ENCODE measurements at regions not wholly inside any gene's neighbourhood (a gene's known extent, or its start where the extent isn't known, plus 50 kb on each side); places are given as distances from the start of the nearest gene placed in this dataset.

DNA sequence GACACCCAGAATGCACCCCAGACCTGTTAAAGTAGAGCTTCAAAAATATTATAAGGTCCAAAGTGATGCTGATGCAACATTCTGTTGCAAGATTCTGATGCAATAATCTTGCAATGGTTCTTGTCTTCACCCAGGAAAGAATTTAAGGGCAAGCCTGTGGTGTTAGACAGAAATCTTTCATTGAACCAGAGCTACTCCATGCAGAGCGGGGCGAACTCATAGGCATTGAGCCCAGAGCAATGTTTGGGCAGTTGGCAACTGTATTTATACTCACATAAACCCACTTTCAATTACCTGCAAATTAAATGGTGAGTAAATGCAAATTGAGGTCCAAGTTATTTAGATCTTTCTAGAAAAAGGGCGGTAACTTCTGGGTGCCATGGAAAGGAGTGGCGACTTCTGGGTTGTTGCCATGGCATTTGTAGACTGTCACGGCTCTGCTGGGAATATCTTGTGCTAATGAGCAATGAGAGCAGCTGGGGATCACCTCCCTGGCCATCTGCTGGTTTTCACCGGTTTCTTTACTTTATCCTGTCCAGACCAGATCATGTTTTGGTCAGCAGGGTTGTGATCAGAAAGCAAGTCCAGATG, 163.4 kb downstream of the ICE1 start:
- in situ Hi-C loops (cut with HindIII; ENCODE audit: low sequenced_read_pairs) = no loop called here
- DNase-seq (ENCODE audit: low read depth, low spot score) = no peak
- H3K4me3 ChIP-seq (ENCODE audit: low read depth, low read length) = no peak overlapping the region
- TF ChIP-seq, protein P1, sequence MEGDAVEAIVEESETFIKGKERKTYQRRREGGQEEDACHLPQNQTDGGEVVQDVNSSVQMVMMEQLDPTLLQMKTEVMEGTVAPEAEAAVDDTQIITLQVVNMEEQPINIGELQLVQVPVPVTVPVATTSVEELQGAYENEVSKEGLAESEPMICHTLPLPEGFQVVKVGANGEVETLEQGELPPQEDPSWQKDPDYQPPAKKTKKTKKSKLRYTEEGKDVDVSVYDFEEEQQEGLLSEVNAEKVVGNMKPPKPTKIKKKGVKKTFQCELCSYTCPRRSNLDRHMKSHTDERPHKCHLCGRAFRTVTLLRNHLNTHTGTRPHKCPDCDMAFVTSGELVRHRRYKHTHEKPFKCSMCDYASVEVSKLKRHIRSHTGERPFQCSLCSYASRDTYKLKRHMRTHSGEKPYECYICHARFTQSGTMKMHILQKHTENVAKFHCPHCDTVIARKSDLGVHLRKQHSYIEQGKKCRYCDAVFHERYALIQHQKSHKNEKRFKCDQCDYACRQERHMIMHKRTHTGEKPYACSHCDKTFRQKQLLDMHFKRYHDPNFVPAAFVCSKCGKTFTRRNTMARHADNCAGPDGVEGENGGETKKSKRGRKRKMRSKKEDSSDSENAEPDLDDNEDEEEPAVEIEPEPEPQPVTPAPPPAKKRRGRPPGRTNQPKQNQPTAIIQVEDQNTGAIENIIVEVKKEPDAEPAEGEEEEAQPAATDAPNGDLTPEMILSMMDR (IDR thresholded peaks at IDR 0.05; ENCODE audit: low read depth, low read length) = no peak

DNA sequence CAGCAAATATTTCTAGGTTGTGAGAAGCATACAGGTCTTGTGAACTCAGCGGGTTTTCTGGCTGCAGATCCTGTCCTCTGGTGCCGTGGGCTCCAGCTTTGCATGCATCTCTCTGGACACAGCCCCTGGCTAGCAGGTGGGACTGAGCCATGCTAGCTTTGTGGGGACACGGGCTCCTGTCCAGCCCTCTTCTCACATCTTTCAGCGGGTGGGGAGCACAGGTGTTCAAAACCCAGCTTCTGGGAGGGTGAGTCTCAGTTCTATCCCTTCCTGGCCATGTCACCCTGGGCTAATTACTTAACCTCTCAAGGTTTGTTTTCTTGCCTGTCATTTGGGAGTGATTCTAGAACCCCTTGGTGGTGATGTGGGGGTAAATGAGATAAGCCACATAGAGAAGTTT, 162.3 kb downstream of the ICE1 start:
- in situ Hi-C loops (cut with HindIII; ENCODE audit: low sequenced_read_pairs) = no loop called here

DNA sequence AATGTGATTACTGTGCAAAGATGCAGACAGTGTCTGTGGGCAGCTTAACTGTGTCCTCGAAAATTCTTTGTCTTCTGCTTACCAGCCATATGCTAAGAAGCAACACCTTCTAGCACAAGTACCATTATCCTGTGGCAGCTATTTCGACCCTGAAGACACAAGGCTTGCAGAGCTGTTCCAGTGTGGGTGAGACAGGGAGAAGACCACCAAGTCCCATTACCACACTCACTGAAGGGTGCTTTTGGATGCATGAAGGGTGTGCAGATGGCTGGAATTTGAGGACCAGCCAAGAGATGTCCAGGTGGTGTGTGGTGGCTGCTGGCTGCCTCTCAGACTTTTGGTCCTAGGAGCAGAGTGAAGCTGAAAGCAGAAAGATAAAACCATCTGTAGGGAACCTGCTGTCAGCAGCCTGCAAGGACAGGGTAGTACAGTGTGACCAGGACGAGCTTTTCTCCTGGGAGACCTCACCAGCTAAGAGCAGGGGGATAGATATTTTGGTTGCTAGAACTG, 161.8 kb downstream of the ICE1 start:
- in situ Hi-C loops (cut with HindIII; ENCODE audit: low sequenced_read_pairs) = no loop called here
- H3K4me3 ChIP-seq (ENCODE audit: low read depth, low read length) = no peak overlapping the region
- no peak for DNase-seq (ENCODE audit: low read depth, low spot score)
- TF ChIP-seq, protein P1 (IDR thresholded peaks at IDR 0.05; ENCODE audit: low read depth, low read length) = no peak

More for the DNA sequence above, 162.3 kb downstream of the ICE1 start:
- TF ChIP-seq, protein P1 (IDR thresholded peaks at IDR 0.05; ENCODE audit: low read depth, low read length) = no peak
- H3K4me3 ChIP-seq (ENCODE audit: low read depth, low read length) = no peak overlapping the region
- no peak for DNase-seq (ENCODE audit: low read depth, low spot score)

DNA sequence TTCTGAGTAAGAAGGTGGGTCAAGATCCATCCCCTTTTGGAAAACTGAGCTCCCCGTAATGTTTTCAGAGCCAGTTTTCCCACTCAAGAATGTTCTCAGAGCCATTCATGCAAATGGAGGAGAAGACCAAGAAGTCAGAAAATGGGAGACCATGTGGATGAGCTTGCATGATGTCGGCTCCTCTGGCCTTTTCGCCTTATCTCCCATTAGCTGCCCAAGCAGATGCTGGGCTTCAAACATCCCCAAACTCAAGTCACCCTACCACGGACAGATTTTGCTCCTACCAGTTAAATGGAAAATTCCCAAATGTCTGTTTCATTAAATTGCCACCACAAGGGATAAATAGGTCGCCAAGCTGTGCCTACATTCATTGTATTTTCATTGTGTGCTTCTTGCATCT, 161.4 kb downstream of the ICE1 start:
- TF ChIP-seq, protein P1 (IDR thresholded peaks at IDR 0.05; ENCODE audit: low read depth, low read length) = no peak
- no peak for DNase-seq (ENCODE audit: low read depth, low spot score)
- in situ Hi-C loops (cut with HindIII; ENCODE audit: low sequenced_read_pairs) = no loop called here
- H3K4me3 ChIP-seq (ENCODE audit: low read depth, low read length) = no peak overlapping the region

DNA sequence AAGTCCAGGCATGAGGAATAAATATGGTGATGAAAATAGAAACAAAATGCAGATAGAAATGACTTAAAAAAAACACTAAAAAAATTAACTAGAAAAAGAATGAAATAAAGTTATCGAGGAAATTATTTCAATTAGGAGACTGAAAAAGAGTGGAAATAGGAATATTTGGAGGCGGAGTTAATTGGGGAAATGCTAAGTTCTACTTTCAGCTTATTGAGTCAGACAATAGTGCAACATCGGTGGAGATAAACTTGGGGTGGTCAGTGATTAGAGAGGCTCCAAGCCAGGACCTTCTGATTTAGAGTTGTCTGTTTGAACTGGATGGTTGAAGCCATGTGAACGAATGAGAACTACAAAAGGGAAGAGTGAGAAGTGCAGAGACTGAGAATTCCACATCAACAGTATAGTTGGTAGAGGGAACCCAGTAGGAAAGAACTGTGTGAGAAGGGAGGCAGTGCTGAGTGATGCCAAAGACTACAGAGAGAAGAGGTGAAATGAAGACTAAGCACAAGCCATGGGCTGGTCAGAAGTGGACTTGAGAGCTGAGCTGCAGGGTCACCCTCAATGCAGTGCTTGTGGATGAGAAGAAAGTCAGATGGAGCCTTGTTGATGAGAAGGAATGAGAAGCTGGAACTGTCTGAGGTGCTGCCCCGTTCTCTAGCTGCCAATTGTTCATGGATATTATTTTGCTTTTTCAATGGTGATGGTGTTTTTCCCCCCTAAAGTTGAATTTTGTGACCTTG, 160.7 kb downstream of the ICE1 start:
- H3K4me3 ChIP-seq (ENCODE audit: low read depth, low read length) = no peak overlapping the region
- in situ Hi-C loops (cut with HindIII; ENCODE audit: low sequenced_read_pairs) = no loop called here
- TF ChIP-seq, protein P1 (IDR thresholded peaks at IDR 0.05; ENCODE audit: low read depth, low read length) = no peak
- DNase-seq (ENCODE audit: low read depth, low spot score) = no peak

DNA sequence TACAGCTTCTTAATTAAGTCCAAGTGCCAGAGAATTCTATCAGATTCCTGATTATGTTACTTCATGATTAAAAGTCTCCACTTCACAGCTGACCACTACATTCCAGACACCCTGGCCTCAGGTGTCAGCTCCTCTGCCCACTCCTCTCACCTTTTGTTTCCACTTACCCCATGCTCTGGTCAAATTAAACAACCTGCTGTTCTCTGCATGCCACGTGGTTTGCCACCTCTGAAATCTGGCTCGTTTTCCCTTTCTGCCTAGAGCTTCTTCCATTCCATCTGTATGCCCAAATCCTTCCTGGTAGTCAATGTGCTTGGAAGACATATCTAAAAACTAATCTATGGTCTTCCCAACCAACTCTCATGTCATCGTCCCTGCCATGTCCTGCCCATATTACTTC, 158.6 kb downstream of the ICE1 start:
- in situ Hi-C loops (cut with HindIII; ENCODE audit: low sequenced_read_pairs) = no loop called here
- no peak for DNase-seq (ENCODE audit: low read depth, low spot score)
- TF ChIP-seq, protein P1 (IDR thresholded peaks at IDR 0.05; ENCODE audit: low read depth, low read length) = no peak
- H3K4me3 ChIP-seq (ENCODE audit: low read depth, low read length) = no peak overlapping the region

Data from astrocyte of the spinal cord (primary cell).